ENCODE measurements at regions not wholly inside any gene's neighbourhood (a gene's known extent, or its start where the extent isn't known, plus 50 kb on each side); places are given as distances from the start of the nearest gene placed in this dataset.

GRCh38 chr3:103167850-103168249 lies 733.0 kb downstream of the ZPLD1 start:
- TF ChIP-seq, protein P1, sequence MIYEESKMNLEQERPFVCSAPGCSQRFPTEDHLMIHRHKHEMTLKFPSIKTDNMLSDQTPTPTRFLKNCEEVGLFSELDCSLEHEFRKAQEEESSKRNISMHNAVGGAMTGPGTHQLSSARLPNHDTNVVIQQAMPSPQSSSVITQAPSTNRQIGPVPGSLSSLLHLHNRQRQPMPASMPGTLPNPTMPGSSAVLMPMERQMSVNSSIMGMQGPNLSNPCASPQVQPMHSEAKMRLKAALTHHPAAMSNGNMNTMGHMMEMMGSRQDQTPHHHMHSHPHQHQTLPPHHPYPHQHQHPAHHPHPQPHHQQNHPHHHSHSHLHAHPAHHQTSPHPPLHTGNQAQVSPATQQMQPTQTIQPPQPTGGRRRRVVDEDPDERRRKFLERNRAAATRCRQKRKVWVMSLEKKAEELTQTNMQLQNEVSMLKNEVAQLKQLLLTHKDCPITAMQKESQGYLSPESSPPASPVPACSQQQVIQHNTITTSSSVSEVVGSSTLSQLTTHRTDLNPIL (CRISPR knock-in tag; IDR thresholded peaks at IDR 0.05; ENCODE audit: low read depth): no peak
- TF ChIP-seq PPARA (CRISPR knock-in tag; IDR thresholded peaks at IDR 0.05; ENCODE audit: borderline replicate concordance): no peak
- TF ChIP-seq GLIS3 (CRISPR knock-in tag; IDR thresholded peaks at IDR 0.05): no peak
- no peak for TF ChIP-seq RARB (CRISPR knock-in tag; IDR thresholded peaks at IDR 0.05)
- TF ChIP-seq TOX (CRISPR knock-in tag; IDR thresholded peaks at IDR 0.05; ENCODE audit: borderline replicate concordance): no peak
- TF ChIP-seq POU6F1 (CRISPR knock-in tag; IDR thresholded peaks at IDR 0.05; ENCODE audit: borderline replicate concordance, low read depth): no peak
- no peak for TF ChIP-seq ZFP3 (CRISPR knock-in tag; IDR thresholded peaks at IDR 0.05)
- no peak for TF ChIP-seq ISL1 (CRISPR knock-in tag; IDR thresholded peaks at IDR 0.05)
- TF ChIP-seq ZFP30 (CRISPR knock-in tag; IDR thresholded peaks at IDR 0.05): no peak
- no peak for TF ChIP-seq SNAI2 (CRISPR knock-in tag; IDR thresholded peaks at IDR 0.05)
- TF ChIP-seq PATZ1 (CRISPR knock-in tag; IDR thresholded peaks at IDR 0.05; ENCODE audit: borderline replicate concordance): no peak
